ENCODE measurements at regions not wholly inside any gene's neighbourhood (a gene's known extent, or its start where the extent isn't known, plus 50 kb on each side); places are given as distances from the start of the nearest gene placed in this dataset.

DNA sequence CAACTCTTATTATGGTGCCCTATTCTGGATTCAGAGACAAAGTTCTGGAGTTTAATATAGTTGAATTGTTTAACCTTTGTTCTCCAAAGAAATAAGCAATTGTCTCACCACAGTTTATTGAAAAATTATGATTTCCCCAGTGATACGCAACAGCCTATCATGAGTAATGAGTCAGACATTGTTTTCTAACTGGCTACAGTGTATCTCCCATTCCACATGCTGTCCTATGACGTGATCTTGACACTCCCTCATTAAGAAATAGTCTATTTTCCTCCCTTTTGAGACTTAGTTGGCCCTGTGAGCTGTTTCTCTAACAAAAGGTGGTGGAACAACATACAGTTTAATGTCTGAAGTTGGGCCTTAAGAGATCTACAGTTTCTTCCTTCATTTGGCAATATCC, 1290.6 kb upstream of the CDH6 start:
- no peak for FAIRE-seq

DNA sequence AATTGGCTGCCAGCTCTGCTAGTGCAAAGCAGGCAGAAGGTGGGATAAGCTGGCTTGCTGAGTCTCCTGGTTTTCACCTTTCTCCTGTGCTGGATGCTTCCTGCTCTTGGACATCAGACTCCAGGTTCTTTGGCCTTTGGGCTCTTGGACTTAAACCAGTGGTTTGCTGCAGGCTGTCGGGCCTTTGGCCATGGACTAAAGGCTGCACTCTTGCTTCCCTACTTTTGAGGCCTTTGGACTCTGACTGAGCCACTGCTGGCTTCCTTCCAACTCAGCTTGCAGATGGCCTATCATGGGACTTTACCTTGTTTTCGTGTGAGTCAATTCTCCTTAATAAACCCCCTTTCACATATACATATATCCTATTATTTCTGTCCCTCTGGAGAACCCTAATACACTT, 1293.9 kb upstream of the CDH6 start:
- TF ChIP-seq, protein P1, sequence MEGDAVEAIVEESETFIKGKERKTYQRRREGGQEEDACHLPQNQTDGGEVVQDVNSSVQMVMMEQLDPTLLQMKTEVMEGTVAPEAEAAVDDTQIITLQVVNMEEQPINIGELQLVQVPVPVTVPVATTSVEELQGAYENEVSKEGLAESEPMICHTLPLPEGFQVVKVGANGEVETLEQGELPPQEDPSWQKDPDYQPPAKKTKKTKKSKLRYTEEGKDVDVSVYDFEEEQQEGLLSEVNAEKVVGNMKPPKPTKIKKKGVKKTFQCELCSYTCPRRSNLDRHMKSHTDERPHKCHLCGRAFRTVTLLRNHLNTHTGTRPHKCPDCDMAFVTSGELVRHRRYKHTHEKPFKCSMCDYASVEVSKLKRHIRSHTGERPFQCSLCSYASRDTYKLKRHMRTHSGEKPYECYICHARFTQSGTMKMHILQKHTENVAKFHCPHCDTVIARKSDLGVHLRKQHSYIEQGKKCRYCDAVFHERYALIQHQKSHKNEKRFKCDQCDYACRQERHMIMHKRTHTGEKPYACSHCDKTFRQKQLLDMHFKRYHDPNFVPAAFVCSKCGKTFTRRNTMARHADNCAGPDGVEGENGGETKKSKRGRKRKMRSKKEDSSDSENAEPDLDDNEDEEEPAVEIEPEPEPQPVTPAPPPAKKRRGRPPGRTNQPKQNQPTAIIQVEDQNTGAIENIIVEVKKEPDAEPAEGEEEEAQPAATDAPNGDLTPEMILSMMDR (IDR thresholded peaks at IDR 0.05; ENCODE audit: borderline replicate concordance, extremely low read depth, insufficient read depth): no peak
- no peak overlapping the region for H3K27ac ChIP-seq (ENCODE audit: low read depth in 2 of 2, low read length in 2 of 2)
- H3K27me3 ChIP-seq (ENCODE audit: control insufficient read depth, insufficient read depth, low read length): no peaks in the 10 kb centered on the region
- H3K4me1 ChIP-seq (ENCODE audit: control insufficient read depth in 2 of 3, insufficient read depth in 2 of 3, low read depth in 1 of 3, low read length in 3 of 3): no peaks in the 10 kb centered on the region
- H3K9me3 ChIP-seq (ENCODE audit: control insufficient read depth in 2 of 3, insufficient read depth in 1 of 3, low read length in 3 of 3): no peaks in the 10 kb centered on the region
- H3K9ac ChIP-seq (ENCODE audit: low read length in 3 of 3): no peak overlapping the region
- no peak overlapping the region for H3K4me3 ChIP-seq (ENCODE audit: low read length in 3 of 3)
- intact Hi-C loops (cut with DNase I): no loop called here
- no peaks in the 10 kb centered on the region for H3K36me3 ChIP-seq (ENCODE audit: control insufficient read depth in 2 of 3, insufficient read depth in 3 of 3, low read length in 3 of 3)
- FAIRE-seq (no peak), DNase-seq (peak in 1 of 5 donors; percentile 27)

More for the DNA sequence above, 1290.6 kb upstream of the CDH6 start:
- Histone ChIP-seq H3K27ac (ENCODE audit: low read depth in 2 of 2, low read length in 2 of 2) (no peak overlapping the region), H3K4me3 (ENCODE audit: low read length in 3 of 3) (no peak overlapping the region), H3K9me3 (ENCODE audit: control insufficient read depth in 2 of 3, insufficient read depth in 1 of 3, low read length in 3 of 3) (no peaks in the 10 kb centered on the region), H3K27me3 (ENCODE audit: control insufficient read depth, insufficient read depth, low read length) (no peaks in the 10 kb centered on the region), H3K36me3 (ENCODE audit: control insufficient read depth in 2 of 3, insufficient read depth in 3 of 3, low read length in 3 of 3) (no peaks in the 10 kb centered on the region), H3K4me1 (ENCODE audit: control insufficient read depth in 2 of 3, insufficient read depth in 2 of 3, low read depth in 1 of 3, low read length in 3 of 3) (no peaks in the 10 kb centered on the region), H3K9ac (ENCODE audit: low read length in 3 of 3) (no peak overlapping the region)
- TF ChIP-seq, protein P1 (IDR thresholded peaks at IDR 0.05; ENCODE audit: borderline replicate concordance, extremely low read depth, insufficient read depth): no peak
- intact Hi-C loops (cut with DNase I): no loop called here
- no peak for DNase-seq

DNA sequence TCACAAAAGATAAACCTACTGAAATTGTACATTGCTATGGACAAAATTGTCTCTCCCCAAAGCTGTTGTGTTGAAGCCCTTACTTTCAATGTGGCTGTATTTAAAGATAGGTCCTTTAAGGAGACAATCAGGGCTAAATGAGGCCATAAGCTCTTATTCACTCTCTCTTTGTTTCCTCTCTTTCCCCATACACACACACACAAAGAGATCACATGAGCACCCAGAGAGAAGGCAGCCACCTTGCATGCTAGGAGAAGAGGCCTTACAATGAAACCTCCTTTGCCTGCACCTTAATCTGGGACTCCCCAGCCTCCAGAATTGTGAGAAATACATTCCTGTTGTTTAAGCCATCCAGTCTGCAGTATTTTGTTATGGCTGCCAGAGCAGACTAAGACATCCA, 1295.6 kb upstream of the CDH6 start:
- no peak overlapping the region for H3K27ac ChIP-seq (ENCODE audit: low read depth in 2 of 2, low read length in 2 of 2)
- TF ChIP-seq, protein P1 (IDR thresholded peaks at IDR 0.05; ENCODE audit: borderline replicate concordance, extremely low read depth, insufficient read depth): no peak
- no peak overlapping the region for H3K9ac ChIP-seq (ENCODE audit: low read length in 3 of 3)
- H3K4me1 ChIP-seq (ENCODE audit: control insufficient read depth in 2 of 3, insufficient read depth in 2 of 3, low read depth in 1 of 3, low read length in 3 of 3): no peaks in the 10 kb centered on the region
- DNase-seq: no peak
- no peaks in the 10 kb centered on the region for H3K9me3 ChIP-seq (ENCODE audit: control insufficient read depth in 2 of 3, insufficient read depth in 1 of 3, low read length in 3 of 3)
- FAIRE-seq: no peak
- no peaks in the 10 kb centered on the region for H3K27me3 ChIP-seq (ENCODE audit: control insufficient read depth, insufficient read depth, low read length)
- H3K4me3 ChIP-seq (ENCODE audit: low read length in 3 of 3): no peak overlapping the region
- intact Hi-C loops (cut with DNase I): no loop called here
- no peaks in the 10 kb centered on the region for H3K36me3 ChIP-seq (ENCODE audit: control insufficient read depth in 2 of 3, insufficient read depth in 3 of 3, low read length in 3 of 3)

DNA sequence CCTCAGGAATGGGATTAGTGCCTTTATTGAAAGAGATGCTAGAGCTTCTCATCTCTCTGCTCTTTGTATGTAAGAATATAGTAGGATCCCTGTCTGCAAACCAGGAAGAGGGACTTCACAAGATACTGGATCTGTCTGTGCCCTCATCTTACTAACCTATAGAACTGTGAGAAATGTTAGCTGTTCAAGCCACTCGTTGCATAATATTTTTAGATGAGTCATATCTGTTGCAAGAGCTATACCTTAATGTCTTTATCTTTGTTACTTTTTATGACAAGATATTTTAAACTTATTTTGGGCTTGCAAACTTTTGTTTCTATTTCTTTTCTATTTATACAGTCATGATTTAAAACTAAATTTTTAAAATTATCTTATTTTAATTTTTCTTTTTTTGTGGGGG, 1296.8 kb upstream of the CDH6 start:
- H3K36me3 ChIP-seq (ENCODE audit: control insufficient read depth in 2 of 3, insufficient read depth in 3 of 3, low read length in 3 of 3): no peaks in the 10 kb centered on the region
- no peaks in the 10 kb centered on the region for H3K9me3 ChIP-seq (ENCODE audit: control insufficient read depth in 2 of 3, insufficient read depth in 1 of 3, low read length in 3 of 3)
- H3K9ac ChIP-seq (ENCODE audit: low read length in 3 of 3): no peak overlapping the region
- TF ChIP-seq, protein P1 (IDR thresholded peaks at IDR 0.05; ENCODE audit: borderline replicate concordance, extremely low read depth, insufficient read depth): no peak
- no peak for DNase-seq
- no peak for FAIRE-seq
- H3K27me3 ChIP-seq (ENCODE audit: control insufficient read depth, insufficient read depth, low read length): no peaks in the 10 kb centered on the region
- no peak overlapping the region for H3K27ac ChIP-seq (ENCODE audit: low read depth in 2 of 2, low read length in 2 of 2)
- no peak overlapping the region for H3K4me3 ChIP-seq (ENCODE audit: low read length in 3 of 3)
- intact Hi-C loops (cut with DNase I): no loop called here
- no peaks in the 10 kb centered on the region for H3K4me1 ChIP-seq (ENCODE audit: control insufficient read depth in 2 of 3, insufficient read depth in 2 of 3, low read depth in 1 of 3, low read length in 3 of 3)
